Brain pericyte (primary cell): ENCODE measurements at regions not wholly inside any gene's neighbourhood (a gene's known extent, or its start where the extent isn't known, plus 50 kb on each side); places are given as distances from the start of the nearest gene placed in this dataset.
"Not testable (repeated sequence)": the region's sequence is repeated elsewhere in the genome, so short reads cannot be mapped to it uniquely, and the experiment has no call there.

ENCODE experiments used
- DNase-seq: peaks from one replicate; pipeline ENCODE4 v3.0.0-alpha.2; 2012; ENCODE audit warnings: low read depth, low spot score

- DNase-seq = no peak
These were observed 527.8 kb downstream of the RFPL4B start for GRCh38 chr6:112874881-112875280.

- DNase-seq = peak; percentile 24
These were observed 530.3 kb downstream of the RFPL4B start for GRCh38 chr6:112877134-112878100.

- DNase-seq = no peak
These were observed 532.8 kb downstream of the RFPL4B start for GRCh38 chr6:112879920-112880413.

- DNase-seq = no peak
These were observed 533.9 kb downstream of the RFPL4B start for GRCh38 chr6:112881027-112881426.

GRCh38 chr6:112881828-112882780 is 535.0 kb downstream of the RFPL4B start:
- no peak for DNase-seq

- no peak for DNase-seq
These were observed 536.0 kb downstream of the RFPL4B start for GRCh38 chr6:112883095-112883494.

- no peak for DNase-seq
These were observed 539.3 kb downstream of the RFPL4B start for GRCh38 chr6:112886415-112886814.

GRCh38 chr6:112887424-112887823 is 540.3 kb downstream of the RFPL4B start:
- not testable (repeated sequence) for DNase-seq

- no peak for DNase-seq
These were observed 552.4 kb downstream of the RFPL4B start for GRCh38 chr6:112899541-112899940.

- no peak for DNase-seq
These were observed 556.2 kb downstream of the RFPL4B start for GRCh38 chr6:112903361-112903760.

- peak; percentile 89 for DNase-seq
These were observed 559.6 kb downstream of the RFPL4B start for GRCh38 chr6:112906726-112907125.

GRCh38 chr6:112909781-112910180 is 562.7 kb downstream of the RFPL4B start:
- no peak for DNase-seq

GRCh38 chr6:112910256-112910655 is 563.1 kb downstream of the RFPL4B start:
- no peak for DNase-seq

- no peak for DNase-seq
These were observed 564.8 kb downstream of the RFPL4B start for GRCh38 chr6:112911959-112912358.

GRCh38 chr6:112912416-112913101 is 565.4 kb downstream of the RFPL4B start:
- DNase-seq = peak; percentile 31

- not testable (repeated sequence) for DNase-seq
These were observed 572.6 kb downstream of the RFPL4B start for GRCh38 chr6:112919744-112920143.

GRCh38 chr6:112920994-112921393 is 573.9 kb downstream of the RFPL4B start:
- no peak for DNase-seq

- no peak for DNase-seq
These were observed 576.9 kb downstream of the RFPL4B start for GRCh38 chr6:112923940-112924587.

- DNase-seq = no peak
These were observed 578.6 kb downstream of the RFPL4B start for GRCh38 chr6:112925702-112926101.

- no peak for DNase-seq
These were observed 580.7 kb downstream of the RFPL4B start for GRCh38 chr6:112927641-112928320.
